H1 (cell line): ENCODE measurements at regions not wholly inside any gene's neighbourhood (a gene's known extent, or its start where the extent isn't known, plus 50 kb on each side); places are given as distances from the start of the nearest gene placed in this dataset.

Experiments
- CTCF ChIA-PET: fragments of 300-600 bp; sonication (Branson Sonifier 250); formaldehyde crosslinking; loops from one replicate; lab custom pipeline; 2021; ENCODE audit not compliant: partially characterized antibody; lab: Charles Lee
- POLR2A ChIA-PET: fragments of 300-600 bp; sonication (Branson Sonifier 250); formaldehyde crosslinking; loops from one replicate; lab custom pipeline; 2021; ENCODE audit warnings: inconsistent platforms; ENCODE audit not compliant: partially characterized antibody; lab: Charles Lee
- DNase-seq, 2 experiments: peaks; one replicate each; pipeline versions ENCODE4 v3.0.0 to v3.0.0-alpha.2; 2010 to 2022; ENCODE audit warnings: low spot score in 2 of 2, low read depth in 1 of 2, mixed read lengths in 1 of 2
- FAIRE-seq: peaks from 2 replicates; lab custom pipeline; 2011; peaks lifted over from hg19 to GRCh38; lab: Jason Lieb, UNC
- H2AFZ ChIP-seq: 2 replicates; pipeline ENCODE4 v1.8.1; 2012; ENCODE audit warnings: low read length, inconsistent platforms
- H2AK5ac ChIP-seq: 2 replicates; pipeline ENCODE4 v1.6.1; 2013; ENCODE audit warnings: low read depth, low read length
- H2BK120ac ChIP-seq: replicated peaks from 2 replicates; pipeline ENCODE3; 2013; ENCODE audit warnings: low read depth, low read length, inconsistent platforms
- H2BK12ac ChIP-seq: 2 replicates; pipeline ENCODE4 v1.6.1; 2013; ENCODE audit warnings: low read depth, low read length
- H2BK15ac ChIP-seq: 2 replicates; pipeline ENCODE4 v1.6.1; 2013; ENCODE audit warnings: low read length
- H2BK20ac ChIP-seq: 2 replicates; pipeline ENCODE4 v1.6.1; 2013; ENCODE audit warnings: low read length
- H2BK5ac ChIP-seq: 2 replicates; pipeline ENCODE4 v1.6.1; 2013; ENCODE audit warnings: low read depth, low read length
- H3K14ac ChIP-seq: 2 replicates; pipeline ENCODE4 v1.6.1; 2013; ENCODE audit warnings: inconsistent platforms; ENCODE audit not compliant: insufficient read length
- H3K18ac ChIP-seq: 2 replicates; pipeline ENCODE4 v1.6.1; 2013; ENCODE audit warnings: low read length; ENCODE audit errors: extremely low read depth
- H3K23ac ChIP-seq: 2 replicates; pipeline ENCODE4 v1.6.1; 2013; ENCODE audit warnings: inconsistent platforms; ENCODE audit not compliant: insufficient read length
- H3K23me2 ChIP-seq: 2 replicates; pipeline ENCODE4 v1.6.1; 2013; ENCODE audit warnings: low read depth, low read length
- H3K27ac ChIP-seq: 2 replicates; pipeline ENCODE4 v1.6.1; 2011; ENCODE audit warnings: low read depth, low read length, inconsistent platforms
- H3K27me3 ChIP-seq, 4 experiments: replicated peaks in 1 of 4; 1 replicate in 1 of 4; 2 replicates in 3 of 4; pipeline versions ENCODE4 v1.6.1 to v1.8.1; 2011 to 2013; ENCODE audit warnings: low read length in 3 of 4, mild to moderate bottlenecking in 3 of 4, inconsistent platforms in 2 of 4, mixed read lengths in 2 of 4, moderate library complexity in 1 of 4; ENCODE audit not compliant: control insufficient read depth in 3 of 4, insufficient read depth in 3 of 4; ENCODE audit errors: extremely low read depth in 1 of 4
- H3K36me3 ChIP-seq, 4 experiments: 2 replicates each; pipeline versions ENCODE4 v1.6.1 to v1.8.1; 2011 to 2013; ENCODE audit warnings: mild to moderate bottlenecking in 4 of 4, low read length in 3 of 4, moderate library complexity in 2 of 4, control low read depth in 1 of 4, inconsistent platforms in 1 of 4; ENCODE audit not compliant: insufficient read depth in 4 of 4, control insufficient read depth in 2 of 4
- H3K4ac ChIP-seq: replicated peaks from 2 replicates; pipeline ENCODE3; 2013; ENCODE audit warnings: low read length, low read depth, mixed read lengths, inconsistent platforms; ENCODE audit not compliant: insufficient read length
- H3K4me1 ChIP-seq, 4 experiments: replicated peaks in 1 of 4; 1 replicate in 1 of 4; 2 replicates in 3 of 4; pipeline versions ENCODE4 v1.6.1 to v1.8.1; 2011 to 2013; ENCODE audit warnings: low read length in 3 of 4, inconsistent platforms in 2 of 4, mixed read lengths in 1 of 4; ENCODE audit not compliant: insufficient read depth in 4 of 4, control insufficient read depth in 3 of 4
- H3K4me2 ChIP-seq, 2 experiments: 2 replicates each; pipeline versions ENCODE4 v1.6.1 to v1.8.1; 2011 to 2013; ENCODE audit warnings: low read depth in 2 of 2, low read length in 2 of 2, control low read depth in 1 of 2, inconsistent platforms in 1 of 2, mild to moderate bottlenecking in 1 of 2; ENCODE audit not compliant: insufficient read depth in 1 of 2
- H3K4me3 ChIP-seq, 4 experiments: fragments of 200-600, 300-600 bp in 1 of 4; sonication (generic), shearing (Covaris generic), sonication (Bioruptor Twin) in 1 of 4; 2 replicates each; pipeline versions ENCODE4 v1.5.1 to v1.8.1; 2011 to 2016; ENCODE audit warnings: low read length in 4 of 4, low read depth in 3 of 4, control low read depth in 2 of 4, inconsistent platforms in 2 of 4, mild to moderate bottlenecking in 2 of 4, mixed read lengths in 1 of 4, moderate library complexity in 1 of 4; ENCODE audit not compliant: insufficient read depth in 2 of 4; ENCODE audit errors: extremely low read depth in 1 of 4
- H3K56ac ChIP-seq: replicated peaks from 2 replicates; pipeline ENCODE3; 2013; ENCODE audit warnings: low read depth, mild to moderate bottlenecking, mixed read lengths, low read length, inconsistent platforms; ENCODE audit not compliant: insufficient read length
- H3K79me1 ChIP-seq: 2 replicates; pipeline ENCODE4 v1.6.1; 2013; ENCODE audit warnings: low read depth, low read length, control low read depth
- H3K79me2 ChIP-seq, 2 experiments: 2 replicates each; pipeline versions ENCODE4 v1.6.1 to v1.8.1; 2012 to 2013; ENCODE audit warnings: low read length in 2 of 2, mild to moderate bottlenecking in 2 of 2, inconsistent platforms in 1 of 2; ENCODE audit not compliant: insufficient read depth in 2 of 2, control insufficient read depth in 1 of 2
- H3K9ac ChIP-seq, 4 experiments: replicated peaks in 1 of 4; 1 replicate in 1 of 4; 2 replicates in 3 of 4; pipeline versions ENCODE4 v1.6.1 to v1.8.1; 2011 to 2013; ENCODE audit warnings: low read depth in 3 of 4, low read length in 3 of 4, control low read depth in 2 of 4, mild to moderate bottlenecking in 2 of 4, moderate library complexity in 2 of 4, inconsistent platforms in 1 of 4; ENCODE audit errors: extremely low read depth in 1 of 4
- H3K9me3 ChIP-seq, 2 experiments: 2 replicates each; pipeline versions ENCODE4 v1.6.1 to v1.8.1; 2012 to 2013; ENCODE audit warnings: mild to moderate bottlenecking in 2 of 2, moderate library complexity in 2 of 2, control low read depth in 1 of 2, inconsistent platforms in 1 of 2, low read depth in 1 of 2, low read length in 1 of 2, mixed read lengths in 1 of 2; ENCODE audit not compliant: insufficient read depth in 2 of 2
- H4K20me1 ChIP-seq, 2 experiments: replicated peaks in 1 of 2; 2 replicates each; pipeline versions ENCODE3 to v1.8.1; 2011 to 2013; ENCODE audit warnings: inconsistent platforms in 2 of 2, low read length in 2 of 2, mild to moderate bottlenecking in 1 of 2; ENCODE audit not compliant: insufficient read depth in 2 of 2, control insufficient read depth in 1 of 2
- H4K5ac ChIP-seq: 2 replicates; pipeline ENCODE4 v1.6.1; 2013; ENCODE audit warnings: low read length, low read depth, mixed read lengths, inconsistent platforms; ENCODE audit not compliant: insufficient read length
- H4K8ac ChIP-seq: 2 replicates; pipeline ENCODE4 v1.8.0; 2013; ENCODE audit warnings: mild to moderate bottlenecking, moderate library complexity, low read length, inconsistent platforms; ENCODE audit not compliant: insufficient read depth; ENCODE audit errors: extremely low read depth
- H4K91ac ChIP-seq: replicated peaks from 2 replicates; pipeline ENCODE3; 2013; ENCODE audit warnings: low read length, mixed read lengths, inconsistent platforms; ENCODE audit not compliant: insufficient read length
- BACH1 ChIP-seq: IDR thresholded peaks from 2 replicates; pipeline ENCODE4 v1.6.1; 2012; ENCODE audit warnings: low read length, improper control_type of control experiment
- CEBPB ChIP-seq: IDR thresholded peaks from 2 replicates; pipeline ENCODE4 v1.6.1; 2012; ENCODE audit warnings: low read depth, low read length
- NANOG ChIP-seq: IDR thresholded peaks from 2 replicates; pipeline ENCODE4 v1.6.1; 2011; ENCODE audit warnings: low read length, low read depth, mild to moderate bottlenecking, inconsistent platforms; ENCODE audit not compliant: insufficient read depth, poor library complexity, severe bottlenecking
- WGBS, 2 experiments: shearing (Covaris generic) in 1 of 2; methylation state at CpG; one replicate each; pipeline versions ENCODE4 v1.1.6 to v1.1.7; 2013 to 2015; ENCODE audit warnings: low lambda C conversion rate in 2 of 2, mixed read lengths in 2 of 2, inconsistent platforms in 1 of 2, low coverage in 1 of 2, missing lambda C conversion rate in 1 of 2; ENCODE audit not compliant: insufficient replicate concordance in 2 of 2, insufficient coverage in 1 of 2, insufficient read length in 1 of 2; ENCODE audit errors: extremely low coverage in 1 of 2, missing lambda C conversion rate in 1 of 2; 5-methylcytosine and 5-hydroxymethylcytosine counted together

DNA sequence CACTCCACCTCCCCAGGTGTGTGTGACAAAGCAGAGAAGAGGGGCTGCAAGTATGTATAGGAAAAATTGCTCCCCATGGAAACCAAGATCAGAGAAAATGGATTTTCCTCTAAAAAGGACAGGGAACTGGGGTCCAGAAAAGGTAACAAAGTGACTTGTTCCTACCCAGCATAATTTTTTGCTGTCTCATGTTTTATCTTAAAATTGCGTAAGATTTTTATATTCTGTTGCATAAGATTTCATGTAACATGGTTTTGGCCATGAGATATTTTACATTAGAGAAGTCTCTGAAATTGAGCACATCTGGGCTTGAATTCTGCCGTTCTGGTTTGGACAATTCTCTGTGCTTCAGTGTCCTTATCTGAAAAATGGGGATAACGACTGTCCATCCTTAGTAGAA is 335.7 kb upstream of the RORA start:
- no peaks in the 10 kb centered on the region for H3K9me3 ChIP-seq
- no peak overlapping the region for H3K18ac ChIP-seq
- 0 out of 2 replicates have a peak overlapping the region, but pooled peaks have one; percentile 72 for H2AFZ ChIP-seq
- H3K36me3 ChIP-seq = no peaks in the 10 kb centered on the region
- H3K79me1 ChIP-seq = no peaks in the 10 kb centered on the region
- no peaks in the 10 kb centered on the region for H3K27me3 ChIP-seq
- TF ChIP-seq BACH1 = no peak
- TF ChIP-seq CEBPB = 0 out of 2 replicates have a peak, but pooled peaks have one; percentile 11
- TF ChIP-seq NANOG = no peak
- H2BK12ac ChIP-seq = no peak overlapping the region
- no peaks in the 10 kb centered on the region for H3K4me1 ChIP-seq
- no peak overlapping the region for H4K8ac ChIP-seq
- H2BK5ac ChIP-seq = no peak overlapping the region
- no peak overlapping the region for H3K27ac ChIP-seq
- no peak overlapping the region for H2BK120ac ChIP-seq
- H2AK5ac ChIP-seq = no peak overlapping the region
- H2BK15ac ChIP-seq = no peak overlapping the region
- no peak overlapping the region for H4K5ac ChIP-seq
- no peak overlapping the region for H3K14ac ChIP-seq
- no peak overlapping the region for H3K9ac ChIP-seq
- no peak overlapping the region for H2BK20ac ChIP-seq
- CTCF ChIA-PET = no interaction called here
- H4K91ac ChIP-seq = no peak overlapping the region
- H3K23me2 ChIP-seq = no peaks in the 10 kb centered on the region
- no peak overlapping the region for H3K4me3 ChIP-seq
- no peak overlapping the region for H3K23ac ChIP-seq
- H4K20me1 ChIP-seq = no peaks in the 10 kb centered on the region
- FAIRE-seq = no peak
- POLR2A ChIA-PET = no interaction called here
- DNase-seq = no peak
- no peak overlapping the region for H3K56ac ChIP-seq
- H3K79me2 ChIP-seq = no peaks in the 10 kb centered on the region
- no peak overlapping the region for H3K4me2 ChIP-seq
- 93% methylated on average over 3 of the region's 3 CpGs; no CpG with 5 or more reads in 1 of the 2 experiments for WGBS, 2 experiments
- H3K4ac ChIP-seq = no peak overlapping the region
